Nephron progenitor cell (in vitro differentiated cells): ENCODE measurements at regions not wholly inside any gene's neighbourhood (a gene's known extent, or its start where the extent isn't known, plus 50 kb on each side); places are given as distances from the start of the nearest gene placed in this dataset.

Source experiments
- DNase-seq: peaks from one replicate; pipeline ENCODE4 v3.0.0; 2021
- H3K27ac Mint-ChIP-seq: 2 replicates; pipeline ENCODE4 v1.8.0; 2021; ENCODE audit warnings: mild to moderate bottlenecking, moderate library complexity, mixed read lengths
- H3K27me3 Mint-ChIP-seq: 2 replicates; pipeline ENCODE4 v1.8.0; 2021; ENCODE audit warnings: mild to moderate bottlenecking, low read depth, mixed read lengths; ENCODE audit not compliant: poor library complexity
- H3K36me3 Mint-ChIP-seq: 2 replicates; pipeline ENCODE4 v1.8.0; 2021; ENCODE audit warnings: low read depth, mixed read lengths
- H3K4me1 Mint-ChIP-seq: 2 replicates; pipeline ENCODE4 v1.8.0; 2021; ENCODE audit warnings: mixed read lengths
- H3K4me3 Mint-ChIP-seq: 2 replicates; pipeline ENCODE4 v1.8.0; 2021; ENCODE audit warnings: mild to moderate bottlenecking, moderate library complexity, mixed read lengths
- H3K9me3 Mint-ChIP-seq: 2 replicates; pipeline ENCODE4 v1.8.0; 2021; ENCODE audit warnings: mild to moderate bottlenecking, moderate library complexity, mixed read lengths
- TF ChIP-seq, protein P1 (sequence below): fragments of 200-600 bp; sonication (generic); IDR thresholded peaks from 2 replicates; pipeline ENCODE4 v1.5.0; 2021; ENCODE audit warnings: antibody characterized with exemption

GRCh38 chr9:80359941-80360881 lies 788.4 kb downstream of the TLE4 start:
- H3K36me3 Mint-ChIP-seq = no peaks in the 10 kb centered on the region
- TF ChIP-seq, protein P1, sequence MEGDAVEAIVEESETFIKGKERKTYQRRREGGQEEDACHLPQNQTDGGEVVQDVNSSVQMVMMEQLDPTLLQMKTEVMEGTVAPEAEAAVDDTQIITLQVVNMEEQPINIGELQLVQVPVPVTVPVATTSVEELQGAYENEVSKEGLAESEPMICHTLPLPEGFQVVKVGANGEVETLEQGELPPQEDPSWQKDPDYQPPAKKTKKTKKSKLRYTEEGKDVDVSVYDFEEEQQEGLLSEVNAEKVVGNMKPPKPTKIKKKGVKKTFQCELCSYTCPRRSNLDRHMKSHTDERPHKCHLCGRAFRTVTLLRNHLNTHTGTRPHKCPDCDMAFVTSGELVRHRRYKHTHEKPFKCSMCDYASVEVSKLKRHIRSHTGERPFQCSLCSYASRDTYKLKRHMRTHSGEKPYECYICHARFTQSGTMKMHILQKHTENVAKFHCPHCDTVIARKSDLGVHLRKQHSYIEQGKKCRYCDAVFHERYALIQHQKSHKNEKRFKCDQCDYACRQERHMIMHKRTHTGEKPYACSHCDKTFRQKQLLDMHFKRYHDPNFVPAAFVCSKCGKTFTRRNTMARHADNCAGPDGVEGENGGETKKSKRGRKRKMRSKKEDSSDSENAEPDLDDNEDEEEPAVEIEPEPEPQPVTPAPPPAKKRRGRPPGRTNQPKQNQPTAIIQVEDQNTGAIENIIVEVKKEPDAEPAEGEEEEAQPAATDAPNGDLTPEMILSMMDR = no peak
- H3K4me3 Mint-ChIP-seq = no peak overlapping the region
- DNase-seq = no peak
- no peaks in the 10 kb centered on the region for H3K4me1 Mint-ChIP-seq
- H3K27me3 Mint-ChIP-seq = no peaks in the 10 kb centered on the region
- H3K9me3 Mint-ChIP-seq = peaks cover 11% of the 10 kb centered on the region
- H3K27ac Mint-ChIP-seq = no peak overlapping the region

GRCh38 chr9:80359291-80359690 lies 787.5 kb downstream of the TLE4 start:
- no peaks in the 10 kb centered on the region for H3K36me3 Mint-ChIP-seq

GRCh38 chr9:80352967-80353366 lies 781.2 kb downstream of the TLE4 start:
- no peaks in the 10 kb centered on the region for H3K36me3 Mint-ChIP-seq
- no peak for DNase-seq
- H3K9me3 Mint-ChIP-seq = peaks cover 9% of the 10 kb centered on the region

More at GRCh38 chr9:80359291-80359690, 787.5 kb downstream of the TLE4 start:
- no peak for DNase-seq
- TF ChIP-seq, protein P1 = no peak
- no peak overlapping the region for H3K4me3 Mint-ChIP-seq
- H3K27me3 Mint-ChIP-seq = no peaks in the 10 kb centered on the region
- H3K27ac Mint-ChIP-seq = no peak overlapping the region
- H3K4me1 Mint-ChIP-seq = no peaks in the 10 kb centered on the region
- H3K9me3 Mint-ChIP-seq = peaks cover 3% of the 10 kb centered on the region

DNA sequence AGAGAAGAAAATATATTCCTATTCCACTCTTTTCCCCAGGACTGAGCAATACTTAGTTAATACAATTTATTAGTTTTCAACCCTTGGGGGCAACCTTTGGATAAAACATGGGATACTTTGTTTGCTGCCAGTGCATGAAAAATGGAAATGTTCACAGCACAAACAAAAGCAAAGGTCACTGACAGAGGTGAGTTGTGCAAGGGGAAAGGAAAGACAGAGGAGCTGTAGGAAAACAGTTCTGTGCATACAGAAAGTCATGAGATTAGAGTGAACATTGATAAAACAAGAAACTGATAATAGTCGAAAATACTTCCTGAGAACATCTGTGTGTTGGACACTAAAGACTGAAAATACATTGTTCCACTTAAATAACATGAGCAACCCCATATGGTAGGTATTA lies 779.8 kb downstream of the TLE4 start:
- Mint-ChIP-seq H3K36me3 (no peaks in the 10 kb centered on the region), H3K4me3 (no peak overlapping the region), H3K27me3 (no peaks in the 10 kb centered on the region), H3K9me3 (peaks cover 9% of the 10 kb centered on the region), H3K4me1 (peaks cover 8% of the 10 kb centered on the region), H3K27ac (no peak overlapping the region)
- TF ChIP-seq, protein P1 = no peak
- no peak for DNase-seq

More at GRCh38 chr9:80352967-80353366, 781.2 kb downstream of the TLE4 start:
- Mint-ChIP-seq H3K4me3 (no peak overlapping the region), H3K27me3 (no peaks in the 10 kb centered on the region), H3K4me1 (peaks cover 8% of the 10 kb centered on the region), H3K27ac (no peak overlapping the region)
- TF ChIP-seq, protein P1 = no peak

DNA sequence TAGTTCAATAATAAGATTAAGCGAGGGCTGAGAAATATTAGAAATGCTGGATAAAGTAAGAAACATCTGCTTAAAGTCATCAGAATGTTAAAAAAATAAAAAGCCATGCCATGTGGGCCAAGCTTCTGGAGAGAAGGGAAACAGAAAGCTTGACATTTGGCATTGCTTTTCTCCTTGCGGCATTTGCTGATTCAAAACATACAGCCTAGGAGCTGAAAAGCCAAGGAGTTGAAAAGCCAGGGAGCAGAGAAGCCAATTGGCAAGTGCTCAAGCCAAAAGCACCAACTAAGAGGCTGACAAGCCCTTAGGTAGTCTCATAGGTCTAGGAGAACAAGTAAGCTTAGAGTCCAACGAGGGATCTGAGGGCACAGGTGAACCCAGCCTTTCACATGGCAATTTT lies 754.3 kb downstream of the TLE4 start:
- peaks cover 18% of the 10 kb centered on the region for H3K9me3 Mint-ChIP-seq
- no peaks in the 10 kb centered on the region for H3K36me3 Mint-ChIP-seq
- H3K4me1 Mint-ChIP-seq = no peaks in the 10 kb centered on the region
- no peak overlapping the region for H3K4me3 Mint-ChIP-seq
- H3K27me3 Mint-ChIP-seq = no peaks in the 10 kb centered on the region
- H3K27ac Mint-ChIP-seq = no peak overlapping the region
- DNase-seq = no peak
- TF ChIP-seq, protein P1 = no peak

DNA sequence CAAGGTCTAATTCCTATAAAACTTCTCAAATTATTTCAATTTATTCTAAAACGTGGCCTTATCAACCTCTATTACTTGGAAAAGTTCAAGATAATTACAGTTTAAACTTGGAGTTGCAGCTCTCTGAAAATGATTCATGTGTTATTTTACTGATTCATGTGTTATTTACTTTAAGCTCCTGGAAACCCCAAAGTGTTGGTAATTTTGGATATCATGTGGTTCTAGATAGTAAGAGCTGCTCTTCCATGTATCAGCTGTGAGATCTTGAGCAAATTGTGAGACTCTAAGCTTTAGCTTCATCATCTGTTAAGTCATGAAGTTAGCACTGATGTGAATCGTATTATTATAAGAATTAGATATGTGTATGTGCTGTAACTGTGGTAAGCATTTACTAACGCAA lies 749.2 kb downstream of the TLE4 start:
- TF ChIP-seq, protein P1 = no peak
- Mint-ChIP-seq H3K4me1 (peaks cover 6% of the 10 kb centered on the region), H3K27ac (no peak overlapping the region), H3K9me3 (no peaks in the 10 kb centered on the region), H3K4me3 (no peak overlapping the region), H3K36me3 (no peaks in the 10 kb centered on the region), H3K27me3 (no peaks in the 10 kb centered on the region)
- no peak for DNase-seq
